Stimulated activated CD8-positive, alpha-beta memory T cell treated with anti-CD3 and anti-CD28 coated beads, Interleukin-4, amount 100 ng/mL, for 1 hour (primary cell): ENCODE measurements at regions not wholly inside any gene's neighbourhood (a gene's known extent, or its start where the extent isn't known, plus 50 kb on each side); places are given as distances from the start of the nearest gene placed in this dataset.
A peak's percentile ranks its signal among the peaks of the same experiment; 100 is the strongest.

Experiments used
- DNase-seq, 2 donors: peaks; one replicate each; pipeline ENCODE4 v3.0.0-alpha.2; 2020; ENCODE audit warnings: low read depth in 2 of 2, low spot score in 1 of 2

DNA sequence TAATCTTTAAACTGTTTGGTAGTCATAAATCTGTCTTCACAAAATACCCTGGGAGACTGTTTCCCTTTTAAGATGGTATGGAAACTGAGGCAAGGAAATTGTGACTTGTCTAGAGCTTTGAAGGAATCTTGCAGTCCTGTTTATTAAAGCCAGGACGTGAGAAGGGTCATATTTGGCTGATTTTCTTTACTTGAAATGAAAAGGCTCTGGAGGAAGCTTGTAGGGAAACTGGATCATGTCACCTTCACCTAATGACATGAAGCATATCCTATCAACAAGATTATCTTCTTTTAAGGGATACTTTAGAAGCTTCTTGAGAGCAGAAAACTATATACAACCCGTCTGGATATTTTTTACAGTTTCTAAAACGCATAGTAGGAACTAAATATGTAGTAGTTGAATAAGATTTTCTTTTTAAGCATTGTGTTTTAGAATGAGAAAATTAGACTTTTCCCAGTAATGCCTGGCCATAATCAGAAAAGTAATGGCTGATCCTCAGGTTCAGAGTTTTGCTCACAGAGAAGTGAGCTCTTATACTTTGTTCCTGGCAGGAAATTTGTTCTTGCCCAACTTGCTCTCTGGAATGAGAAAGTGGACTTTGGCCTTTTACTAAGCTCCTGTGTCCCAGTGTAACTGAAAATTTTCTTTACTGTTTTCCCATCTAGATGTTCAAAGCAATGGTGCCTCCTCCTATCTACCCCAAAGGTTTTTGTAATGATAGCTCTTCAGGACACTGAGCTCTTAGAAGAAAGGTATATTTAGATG, 136.8 kb upstream of the AFF2 start:
- DNase-seq = no peak

- no peak for DNase-seq
Observed at GRCh38 chrX:148365233-148365632, 135.2 kb upstream of the AFF2 start.

DNA sequence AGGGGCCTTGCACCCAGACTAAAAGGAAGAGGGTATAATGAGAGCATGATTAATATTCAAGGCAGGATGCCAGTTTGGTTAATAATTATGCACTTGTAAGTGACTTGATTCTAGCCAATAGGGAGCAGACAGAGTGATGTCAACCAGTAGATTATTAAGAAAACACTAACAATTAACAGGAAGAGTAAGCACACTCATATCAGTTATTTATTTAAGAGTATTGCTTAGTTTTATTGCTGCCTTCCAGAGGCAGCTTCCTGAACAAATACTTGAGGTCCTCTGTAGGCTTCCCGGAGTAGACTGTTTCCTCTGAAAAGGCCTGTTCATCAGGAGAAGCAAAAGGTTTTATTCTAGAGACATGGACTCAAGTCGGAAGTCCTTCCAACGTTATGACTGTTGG, 129.1 kb upstream of the AFF2 start:
- DNase-seq = no peak

GRCh38 chrX:148372925-148373324, 127.5 kb upstream of the AFF2 start:
- DNase-seq = no peak

DNA sequence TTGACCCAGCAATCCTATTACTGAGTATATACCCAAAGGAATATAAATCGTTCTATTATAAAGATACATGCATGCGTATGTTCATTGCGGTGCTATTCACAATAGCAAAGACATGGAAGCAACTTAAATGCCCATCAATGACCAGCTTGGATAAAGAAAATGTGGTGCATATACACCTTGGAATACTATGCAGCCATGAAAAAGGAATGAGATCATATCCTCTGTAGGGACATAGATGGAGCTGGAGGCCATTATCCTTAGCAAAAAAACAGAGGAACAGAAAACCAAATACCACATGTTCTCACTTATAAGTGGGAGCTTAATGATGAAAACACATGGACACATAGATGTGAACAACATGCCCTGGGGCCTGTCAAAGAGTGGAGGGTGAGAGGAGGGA, 124.1 kb upstream of the AFF2 start:
- no peak for DNase-seq

GRCh38 chrX:148380107-148380506, 120.3 kb upstream of the AFF2 start:
- no peak for DNase-seq

GRCh38 chrX:148380650-148381561, 119.5 kb upstream of the AFF2 start:
- DNase-seq = peak in 1 of 2 donors; percentile 6

GRCh38 chrX:148381603-148382002, 118.8 kb upstream of the AFF2 start:
- DNase-seq = no peak

DNA sequence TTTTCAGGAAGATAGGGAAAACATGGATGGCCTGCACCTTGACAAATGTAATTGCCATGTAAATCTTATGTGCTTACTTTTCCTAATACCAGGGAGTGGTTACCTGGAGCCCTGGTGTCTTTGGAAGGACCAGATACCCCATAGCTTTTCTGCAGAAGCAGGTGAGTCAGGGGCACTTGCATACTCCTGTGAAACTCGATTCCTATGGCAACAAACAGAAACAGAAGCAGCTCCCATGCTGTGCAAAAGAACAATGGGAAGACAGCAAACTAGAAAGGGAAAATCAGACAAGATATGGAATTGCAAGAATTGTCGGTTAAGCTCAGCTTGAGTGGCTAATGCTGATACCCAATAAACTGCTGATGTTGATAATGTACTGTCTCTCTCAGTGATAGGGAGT, 117.4 kb upstream of the AFF2 start:
- DNase-seq = no peak

DNA sequence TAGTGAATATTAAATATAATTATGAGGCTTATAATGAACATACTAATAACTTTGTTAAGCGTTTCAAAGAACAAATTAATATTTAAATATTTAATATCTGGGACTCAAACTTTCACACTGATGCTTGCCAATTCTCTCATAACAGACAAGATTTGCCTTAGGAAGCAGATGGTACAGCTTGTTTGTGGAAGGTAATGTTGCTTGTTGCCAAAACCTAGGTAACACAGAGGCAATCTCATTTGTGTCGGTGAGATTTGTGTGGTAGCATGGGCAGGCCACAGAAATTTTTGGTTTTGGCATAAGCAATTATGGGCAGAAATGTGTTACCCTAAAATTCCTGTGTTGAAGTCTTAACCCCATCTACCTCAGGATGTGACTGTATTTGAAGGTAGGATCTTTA, 114.9 kb upstream of the AFF2 start:
- DNase-seq = no peak

DNA sequence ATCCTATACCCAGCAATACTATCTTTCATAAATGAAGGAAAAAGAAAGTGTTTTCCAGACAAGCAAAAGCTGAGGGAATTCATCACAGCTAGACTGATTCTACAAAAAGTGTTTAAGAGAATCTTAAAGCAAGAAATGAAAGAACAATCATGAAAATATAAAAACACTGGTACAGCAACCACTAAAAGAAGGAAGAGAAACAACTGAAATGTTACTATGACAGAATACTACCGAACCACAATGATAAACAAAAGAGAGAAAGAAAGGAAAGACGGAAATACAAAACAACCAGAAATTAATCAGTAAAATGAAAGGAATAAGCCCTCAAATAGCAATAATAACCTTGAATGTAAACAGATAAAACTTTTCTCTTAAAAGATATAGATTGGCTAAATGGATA, 110.8 kb upstream of the AFF2 start:
- DNase-seq = no peak

DNA sequence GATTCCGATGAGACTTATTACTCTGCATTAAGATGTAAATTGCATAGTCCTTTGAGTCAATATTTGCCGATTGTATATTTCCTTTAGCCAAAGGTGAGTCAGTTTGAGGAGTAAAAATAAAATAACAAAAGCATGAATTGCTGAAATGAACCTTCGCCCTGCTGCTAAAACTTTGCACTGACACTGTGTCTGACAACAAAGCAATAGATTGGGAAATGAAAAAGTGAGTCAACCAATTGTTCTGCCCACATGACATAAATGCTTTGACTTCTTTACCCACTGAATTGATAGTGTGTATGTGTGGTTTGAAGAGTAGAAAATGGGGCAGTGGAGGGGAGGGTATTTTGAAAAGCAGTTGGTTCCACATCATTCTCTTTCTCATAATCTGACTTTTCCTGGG, 88.4 kb upstream of the AFF2 start:
- DNase-seq = no peak

DNA sequence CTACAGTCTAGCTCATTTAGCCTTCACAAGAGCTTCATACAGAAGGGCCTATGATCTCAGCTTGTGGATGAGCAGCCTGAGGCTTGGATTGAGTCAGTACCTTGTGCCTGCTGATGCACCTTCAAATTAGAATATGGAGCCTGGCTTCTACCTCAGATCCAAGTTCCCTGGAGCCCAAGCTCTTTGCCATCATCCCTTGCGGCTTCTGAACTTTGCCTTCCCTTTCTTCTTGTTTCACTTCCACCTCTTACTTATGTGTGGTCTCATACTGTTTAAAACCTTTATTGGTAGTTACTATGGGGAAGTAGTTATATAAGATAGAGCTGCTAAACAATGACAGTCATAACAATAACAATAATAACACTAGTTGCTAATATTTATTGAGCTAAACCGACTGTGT, 84.3 kb upstream of the AFF2 start:
- no peak for DNase-seq

GRCh38 chrX:148416931-148417330, 83.5 kb upstream of the AFF2 start:
- DNase-seq = no peak

- DNase-seq = no peak
Observed at GRCh38 chrX:148417934-148418333, 82.5 kb upstream of the AFF2 start.

GRCh38 chrX:148422526-148422925, 77.9 kb upstream of the AFF2 start:
- no peak for DNase-seq

- DNase-seq = no peak
Observed at GRCh38 chrX:148424570-148424969, 75.8 kb upstream of the AFF2 start.

GRCh38 chrX:148426467-148426866, 74.0 kb upstream of the AFF2 start:
- no peak for DNase-seq

GRCh38 chrX:148441387-148441786, 59.0 kb upstream of the AFF2 start:
- DNase-seq = no peak

DNA sequence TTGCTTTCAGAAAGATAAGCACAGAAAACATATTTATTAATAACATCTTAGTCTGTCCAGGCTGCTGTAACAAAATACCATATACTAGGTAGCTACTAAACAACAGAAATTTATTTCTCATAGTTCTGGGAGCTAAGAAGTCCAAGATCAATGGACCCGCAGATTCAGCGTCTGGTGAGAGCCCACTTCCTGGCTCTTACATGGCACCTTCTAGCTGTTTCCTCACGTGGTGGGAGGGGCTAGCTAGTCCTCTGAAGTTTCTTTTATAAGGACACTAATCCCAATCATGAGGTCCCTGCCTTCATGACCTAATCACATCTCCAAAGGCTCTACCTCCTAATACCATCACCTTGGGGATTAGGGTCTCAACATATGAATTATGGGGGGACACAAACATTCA, 57.2 kb upstream of the AFF2 start:
- no peak for DNase-seq

- no peak for DNase-seq
Observed at GRCh38 chrX:148448686-148449085, 51.7 kb upstream of the AFF2 start.
